Thyroid gland (tissue), 4 donors: ENCODE measurements at regions not wholly inside any gene's neighbourhood (a gene's known extent, or its start where the extent isn't known, plus 50 kb on each side); places are given as distances from the start of the nearest gene placed in this dataset.

Source experiments
- DNase-seq, 2 donors: peaks; one replicate each; pipeline ENCODE4 v3.0.0-alpha.2; 2019
- H3K27ac ChIP-seq, 3 donors: fragments of 200-600 bp; sonication (generic); 1 replicate in 2 of 3; 2 replicates in 1 of 3; pipeline ENCODE4 v1.5.1; 2016 to 2019; ENCODE audit warnings: mild to moderate bottlenecking in 1 of 3, moderate library complexity in 1 of 3
- H3K27me3 ChIP-seq: fragments of 200-600 bp; sonication (generic); one replicate; pipeline ENCODE4 v1.5.1; 2019
- H3K36me3 ChIP-seq, 2 donors: fragments of 200-600 bp; sonication (generic); one replicate each; pipeline ENCODE4 v1.5.1; 2016 to 2019
- H3K4me1 ChIP-seq, 2 donors: fragments of 200-600 bp; sonication (generic); one replicate each; pipeline ENCODE4 v1.5.1; 2017 to 2019
- H3K4me3 ChIP-seq, 3 donors: fragments of 200-600 bp; sonication (generic); replicated peaks in 1 of 3; 1 replicate in 2 of 3; 2 replicates in 1 of 3; pipeline ENCODE4 v1.5.1; 2016; ENCODE audit warnings: mild to moderate bottlenecking in 1 of 3
- H3K9me3 ChIP-seq: fragments of 200-600 bp; sonication (generic); one replicate; pipeline ENCODE4 v1.5.1; 2017
- CTCF ChIP-seq, 6 experiments: fragments of 200-600 bp in 3 of 6; fragments of 450-650 bp in 3 of 6; sonication (generic) in 3 of 6; IDR thresholded peaks; one replicate each; pipeline ENCODE4 v1.5.1; 2016 to 2019; ENCODE audit warnings: antibody characterized with exemption in 6 of 6, mild to moderate bottlenecking in 2 of 6, inconsistent platforms in 1 of 6, moderate library complexity in 1 of 6
- POLR2A ChIP-seq, 2 donors: fragments of 450-650 bp; IDR thresholded peaks; one replicate each; pipeline ENCODE4 v1.6.1; 2017; ENCODE audit warnings: antibody characterized with exemption in 2 of 2, mild to moderate bottlenecking in 2 of 2, moderate library complexity in 1 of 2
- whole genome bisulfite sequencing, 2 donors: methylation state at CpG; one replicate each; pipeline ENCODE4 v1.1.5; 2017; 5-methylcytosine and 5-hydroxymethylcytosine counted together
- intact Hi-C: fragments of 100-400 bp; cut with DNase I; formaldehyde crosslinking; loops from one replicate; pipeline ENCODE4 v1.15.1; 2023

GRCh38 chr2:64786343-64787018 is 132.8 kb upstream of the SERTAD2 start:
- Histone ChIP-seq H3K27me3 (no peaks in the 10 kb centered on the region), H3K4me1 (no peaks in the 10 kb centered on the region), H3K9me3 (no peaks in the 10 kb centered on the region), H3K4me3 (no peak overlapping the region), H3K27ac (no peak overlapping the region), H3K36me3 (no peaks in the 10 kb centered on the region)
- DNase-seq: no peak
- TF ChIP-seq POLR2A (IDR thresholded peaks at IDR 0.05) (no peak), CTCF (IDR thresholded peaks at IDR 0.05) (no peak)
- intact Hi-C loops: no loop called here

GRCh38 chr2:64787019-64787365 is 133.3 kb upstream of the SERTAD2 start:
- H3K4me1 ChIP-seq: no peaks in the 10 kb centered on the region
- no peak overlapping the region for H3K4me3 ChIP-seq
- no peaks in the 10 kb centered on the region for H3K27me3 ChIP-seq
- no peak overlapping the region for H3K27ac ChIP-seq
- intact Hi-C loops: no loop called here
- TF ChIP-seq CTCF (IDR thresholded peaks at IDR 0.05) (no peak), POLR2A (IDR thresholded peaks at IDR 0.05) (no peak)
- H3K36me3 ChIP-seq: no peaks in the 10 kb centered on the region
- DNase-seq: no peak
- WGBS, 2 donors: 86 to 92% methylated on average over 4 to 6 of the region's 6 CpGs
- no peaks in the 10 kb centered on the region for H3K9me3 ChIP-seq

GRCh38 chr2:64787698-64788097 is 134.0 kb upstream of the SERTAD2 start:
- H3K27ac ChIP-seq: no peak overlapping the region
- H3K4me3 ChIP-seq: no peak overlapping the region
- H3K27me3 ChIP-seq: no peaks in the 10 kb centered on the region
- no peaks in the 10 kb centered on the region for H3K4me1 ChIP-seq
- 79 to 92% methylated on average over 5 of the region's 5 CpGs for WGBS, 2 donors
- DNase-seq: no peak
- no peaks in the 10 kb centered on the region for H3K36me3 ChIP-seq
- no peaks in the 10 kb centered on the region for H3K9me3 ChIP-seq
- intact Hi-C loops: no loop called here
- TF ChIP-seq POLR2A (IDR thresholded peaks at IDR 0.05) (no peak), CTCF (IDR thresholded peaks at IDR 0.05) (no peak)

GRCh38 chr2:64789466-64790320 is 136.0 kb upstream of the SERTAD2 start:
- no peaks in the 10 kb centered on the region for H3K4me1 ChIP-seq
- no peak for TF ChIP-seq POLR2A (IDR thresholded peaks at IDR 0.05)
- no peak for TF ChIP-seq CTCF (IDR thresholded peaks at IDR 0.05)
- no peak for DNase-seq
- intact Hi-C loops: no loop called here
- 96 to 97% methylated on average over 9 of the region's 9 CpGs for WGBS, 2 donors
- no peaks in the 10 kb centered on the region for H3K27me3 ChIP-seq
- H3K27ac ChIP-seq: no peak overlapping the region
- H3K4me3 ChIP-seq: no peak overlapping the region
- H3K9me3 ChIP-seq: no peaks in the 10 kb centered on the region
- no peaks in the 10 kb centered on the region for H3K36me3 ChIP-seq

- 91 to 97% methylated on average over 1 of the region's 1 CpG for WGBS, 2 donors
- Histone ChIP-seq H3K4me1 (no peaks in the 10 kb centered on the region), H3K27ac (no peak overlapping the region), H3K9me3 (no peaks in the 10 kb centered on the region), H3K4me3 (no peak overlapping the region), H3K36me3 (no peaks in the 10 kb centered on the region), H3K27me3 (no peaks in the 10 kb centered on the region)
- no peak for DNase-seq
- no peak for TF ChIP-seq POLR2A (IDR thresholded peaks at IDR 0.05)
- TF ChIP-seq CTCF (IDR thresholded peaks at IDR 0.05): peak in 2 of 6 experiments; percentile 8 to 24
- intact Hi-C loops: no loop called here
These were observed 138.6 kb upstream of the SERTAD2 start for GRCh38 chr2:64792300-64792699.
